Caco-2 (cell line): ENCODE measurements at regions not wholly inside any gene's neighbourhood (a gene's known extent, or its start where the extent isn't known, plus 50 kb on each side); places are given as distances from the start of the nearest gene placed in this dataset.

ENCODE experiments used
- BruUV-seq: library from RNA; stranded (reverse); fragments of 400-500 nt; replicated peaks from 2 replicates; lab custom pipeline; 2021; lab: Mats Ljungman, UMichigan
- CTCF ChIA-PET: fragments of 300-600 bp; sonication (Branson Sonifier 250); formaldehyde crosslinking; loops from one replicate; lab custom pipeline; 2022; ENCODE audit warnings: antibody characterized with exemption; lab: Charles Lee
- POLR2A ChIA-PET: fragments of 300-600 bp; sonication (Branson Sonifier 250); formaldehyde crosslinking; loops from one replicate; lab custom pipeline; 2022; ENCODE audit warnings: antibody characterized with exemption; lab: Charles Lee
- DNase-seq, 2 experiments: peaks; one replicate each; pipeline versions ENCODE4 v3.0.0 to v3.0.0-alpha.2; 2020 to 2022
- H3K27me3 ChIP-seq: replicated peaks from 2 replicates; pipeline ENCODE4 v1.6.0; 2011; ENCODE audit warnings: low read length; ENCODE audit not compliant: control insufficient read depth, insufficient read depth
- H3K36me3 ChIP-seq: 2 replicates; pipeline ENCODE4 v1.5.1; 2011; ENCODE audit warnings: low read length; ENCODE audit not compliant: control insufficient read depth, insufficient read depth
- H3K4me1 ChIP-seq: fragments of 250-450 bp; sonication (Bioruptor Pico); 2 replicates; pipeline ENCODE4 v1.5.1; 2020; ENCODE audit warnings: mild to moderate bottlenecking
- H3K4me3 ChIP-seq: 2 replicates; pipeline ENCODE4 v1.5.1; 2011; ENCODE audit warnings: low read depth, mild to moderate bottlenecking, control low read depth, low read length
- H3K9me3 ChIP-seq: fragments of 250-450 bp; sonication (Bioruptor Pico); 2 replicates; pipeline ENCODE4 v1.5.1; 2020; ENCODE audit warnings: mild to moderate bottlenecking, moderate library complexity
- H3K27ac Mint-ChIP-seq: one replicate; pipeline ENCODE4 v1.8.0; 2022; ENCODE audit warnings: mixed read lengths; ENCODE audit not compliant: unreplicated experiment
- H3K27me3 Mint-ChIP-seq: one replicate; pipeline ENCODE4 v1.8.0; 2022; ENCODE audit warnings: mixed read lengths; ENCODE audit not compliant: insufficient read depth, unreplicated experiment
- H3K36me3 Mint-ChIP-seq: one replicate; pipeline ENCODE4 v1.8.0; 2022; ENCODE audit warnings: mild to moderate bottlenecking, mixed read lengths; ENCODE audit not compliant: insufficient read depth, unreplicated experiment
- H3K4me1 Mint-ChIP-seq: one replicate; pipeline ENCODE4 v1.8.0; 2022; ENCODE audit warnings: low read depth, mixed read lengths; ENCODE audit not compliant: unreplicated experiment
- H3K4me3 Mint-ChIP-seq: one replicate; pipeline ENCODE4 v1.8.0; 2022; ENCODE audit warnings: mild to moderate bottlenecking, moderate library complexity, mixed read lengths; ENCODE audit not compliant: unreplicated experiment
- H3K9me3 Mint-ChIP-seq: one replicate; pipeline ENCODE4 v1.8.0; 2022; ENCODE audit warnings: mixed read lengths; ENCODE audit not compliant: unreplicated experiment
- CTCF ChIP-seq, 2 experiments: fragments of 200-600 bp in 1 of 2; IDR thresholded peaks; 1 replicate in 1 of 2; 2 replicates in 1 of 2; pipeline versions ENCODE4 v1.5.1 to v1.8.0; 2011 to 2022; ENCODE audit warnings: antibody characterized with exemption in 1 of 2, control low read depth in 1 of 2, inconsistent platforms in 1 of 2, low read depth in 1 of 2, low read length in 1 of 2, mild to moderate bottlenecking in 1 of 2, moderate library complexity in 1 of 2; ENCODE audit not compliant: insufficient read depth in 1 of 2, severe bottlenecking in 1 of 2, unreplicated experiment in 1 of 2
- intact Hi-C: fragments of 100-400 bp; cut with micrococcal nuclease; formaldehyde crosslinking; loops from one replicate; pipeline ENCODE4 v1.10.0; 2022; ENCODE audit not compliant: unreplicated experiment

GRCh38 chr1:90509225-90510048, 207.7 kb downstream of the BARHL2 start:
- Histone ChIP-seq H3K9me3 (no peaks in the 10 kb centered on the region), H3K27me3 (no peaks in the 10 kb centered on the region), H3K36me3 (no peaks in the 10 kb centered on the region), H3K4me1 (no peaks in the 10 kb centered on the region), H3K4me3 (no peak overlapping the region)
- DNase-seq, result no peak
- CTCF ChIA-PET, result no interaction called here
- Mint-ChIP-seq H3K4me3 (no peak overlapping the region), H3K27ac (no peak overlapping the region), H3K36me3 (no peaks in the 10 kb centered on the region), H3K4me1 (peaks cover 4% of the 10 kb centered on the region), H3K27me3 (peaks cover 3% of the 10 kb centered on the region), H3K9me3 (no peaks in the 10 kb centered on the region)
- POLR2A ChIA-PET, result no interaction called here
- intact Hi-C loops, result no loop called here
- no TSS peak for BruUV-seq
- no peak for TF ChIP-seq CTCF (IDR thresholded peaks at IDR 0.05; ENCODE audit: insufficient read depth in 1 of 2, low read depth in 1 of 2, low read length in 1 of 2, severe bottlenecking in 1 of 2, unreplicated experiment in 1 of 2)

- H3K4me3 ChIP-seq, result no peak overlapping the region
- Mint-ChIP-seq H3K4me1 (peaks cover 4% of the 10 kb centered on the region), H3K27me3 (peaks cover 3% of the 10 kb centered on the region), H3K36me3 (no peaks in the 10 kb centered on the region), H3K4me3 (no peak overlapping the region), H3K27ac (no peak overlapping the region), H3K9me3 (no peaks in the 10 kb centered on the region)
- H3K27me3 ChIP-seq, result no peaks in the 10 kb centered on the region
- intact Hi-C loops, result no loop called here
- ChIA-PET CTCF (no interaction called here), POLR2A (no interaction called here)
- no peak for TF ChIP-seq CTCF (IDR thresholded peaks at IDR 0.05; ENCODE audit: insufficient read depth in 1 of 2, low read depth in 1 of 2, low read length in 1 of 2, severe bottlenecking in 1 of 2, unreplicated experiment in 1 of 2)
- H3K4me1 ChIP-seq, result no peaks in the 10 kb centered on the region
- H3K36me3 ChIP-seq, result no peaks in the 10 kb centered on the region
- H3K9me3 ChIP-seq, result no peaks in the 10 kb centered on the region
- DNase-seq, result no peak
- no TSS peak for BruUV-seq
These were observed 208.5 kb downstream of the BARHL2 start for GRCh38 chr1:90508376-90509167.

- Mint-ChIP-seq H3K27ac (no peak overlapping the region), H3K9me3 (no peaks in the 10 kb centered on the region), H3K4me3 (no peak overlapping the region), H3K36me3 (no peaks in the 10 kb centered on the region), H3K27me3 (peaks cover 3% of the 10 kb centered on the region), H3K4me1 (peaks cover 10% of the 10 kb centered on the region)
- Histone ChIP-seq H3K9me3 (no peaks in the 10 kb centered on the region), H3K27me3 (no peaks in the 10 kb centered on the region), H3K4me1 (no peaks in the 10 kb centered on the region), H3K4me3 (no peak overlapping the region), H3K36me3 (no peaks in the 10 kb centered on the region)
- TF ChIP-seq CTCF (IDR thresholded peaks at IDR 0.05; ENCODE audit: insufficient read depth in 1 of 2, low read depth in 1 of 2, low read length in 1 of 2, severe bottlenecking in 1 of 2, unreplicated experiment in 1 of 2), result no peak
- intact Hi-C loops, result no loop called here
- ChIA-PET CTCF (no interaction called here), POLR2A (no interaction called here)
- no TSS peak for BruUV-seq
- no peak for DNase-seq
These were observed 209.9 kb downstream of the BARHL2 start for GRCh38 chr1:90507173-90507572.
